NCI-H1105 (cell line): ENCODE measurements at regions not wholly inside any gene's neighbourhood (a gene's known extent, or its start where the extent isn't known, plus 50 kb on each side); places are given as distances from the start of the nearest gene placed in this dataset.
"Not testable (repeated sequence)": the region's sequence is repeated elsewhere in the genome, so short reads cannot be mapped to it uniquely, and the experiment has no call there.

Source experiments
- DNase-seq: peaks from one replicate; lab custom pipeline; 2025; lab: John Stamatoyannopoulos, UW

GRCh38 chr2:35803126-35803525 lies 552.5 kb upstream of the CRIM1 start:
- no peak for DNase-seq

- DNase-seq = no peak
These were observed 560.7 kb upstream of the CRIM1 start for GRCh38 chr2:35794796-35795450.

- no peak for DNase-seq
These were observed 565.3 kb upstream of the CRIM1 start for GRCh38 chr2:35790292-35790691.

DNA sequence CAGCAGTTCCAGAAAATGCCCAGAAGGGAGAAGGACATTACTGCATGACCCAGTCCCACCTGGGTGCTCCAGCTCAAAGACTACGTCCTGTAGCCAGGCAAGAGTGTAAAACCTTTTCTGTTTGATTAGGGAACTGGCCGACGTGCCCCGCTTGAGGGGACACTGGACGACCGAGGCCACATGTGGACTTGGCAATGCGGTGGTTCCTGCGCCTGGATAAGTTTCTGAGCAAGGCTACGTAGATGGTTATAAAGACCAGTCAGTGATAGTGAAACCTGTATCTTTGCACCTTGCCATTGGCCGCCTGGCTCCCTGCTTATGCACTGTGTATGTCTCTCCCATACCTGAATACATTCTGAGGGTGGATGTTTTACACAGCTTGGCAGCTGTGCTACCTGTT lies 567.0 kb upstream of the CRIM1 start:
- no peak for DNase-seq

DNA sequence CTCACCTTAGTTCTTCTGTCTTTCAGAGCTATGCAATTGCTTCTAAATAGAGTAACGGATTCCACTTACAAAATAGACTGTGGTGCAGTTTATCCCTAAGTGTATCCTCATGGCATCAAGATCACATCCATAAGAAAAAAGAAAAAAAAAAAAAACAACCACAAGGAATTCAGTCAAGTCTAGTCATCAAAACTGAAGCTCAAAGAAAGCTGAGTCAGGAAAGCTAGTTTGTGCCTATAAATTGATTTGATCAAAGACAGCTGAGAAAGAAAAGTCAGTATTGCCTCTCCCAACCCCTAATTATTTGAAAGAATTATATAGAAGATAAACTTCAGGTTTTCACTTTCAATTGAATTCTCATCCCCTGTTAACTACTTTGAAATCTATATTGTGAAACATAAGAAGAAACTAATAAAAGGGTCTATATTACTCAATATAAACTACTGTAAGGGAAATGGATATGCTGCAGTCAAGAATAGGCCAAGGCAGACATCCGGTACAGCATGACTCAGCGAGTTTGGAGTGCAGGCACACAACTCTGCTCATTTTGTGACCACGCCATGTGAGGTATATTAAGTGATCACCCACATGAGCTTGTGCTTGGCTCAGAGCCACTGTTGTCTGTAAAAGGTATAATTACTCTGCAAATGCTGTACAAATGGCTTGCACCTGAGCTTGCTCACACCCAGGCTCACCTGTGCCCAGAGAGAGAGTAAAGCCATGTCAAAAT lies 568.1 kb upstream of the CRIM1 start:
- no peak for DNase-seq

GRCh38 chr2:35785564-35785963 lies 570.0 kb upstream of the CRIM1 start:
- no peak for DNase-seq

DNA sequence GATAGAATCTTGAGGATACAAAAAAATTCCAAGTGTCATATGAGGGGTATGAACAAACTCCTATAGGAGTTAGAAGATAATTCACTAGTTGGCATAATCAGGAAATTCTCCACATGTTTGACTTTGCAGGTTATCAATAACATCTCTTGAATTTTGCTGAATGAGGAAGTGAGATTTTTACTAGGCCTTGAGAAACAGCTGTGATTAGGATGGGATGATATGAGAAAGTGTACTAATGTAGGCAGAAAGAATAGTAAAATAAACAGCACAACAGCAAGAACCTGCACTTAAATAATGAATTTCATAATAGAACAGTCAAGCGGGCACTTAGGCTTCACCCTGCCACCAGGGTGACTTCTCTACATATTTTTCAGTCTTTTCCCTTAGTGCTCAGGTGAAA lies 570.8 kb upstream of the CRIM1 start:
- no peak for DNase-seq

- no peak for DNase-seq
These were observed 571.9 kb upstream of the CRIM1 start for GRCh38 chr2:35783723-35784122.

DNA sequence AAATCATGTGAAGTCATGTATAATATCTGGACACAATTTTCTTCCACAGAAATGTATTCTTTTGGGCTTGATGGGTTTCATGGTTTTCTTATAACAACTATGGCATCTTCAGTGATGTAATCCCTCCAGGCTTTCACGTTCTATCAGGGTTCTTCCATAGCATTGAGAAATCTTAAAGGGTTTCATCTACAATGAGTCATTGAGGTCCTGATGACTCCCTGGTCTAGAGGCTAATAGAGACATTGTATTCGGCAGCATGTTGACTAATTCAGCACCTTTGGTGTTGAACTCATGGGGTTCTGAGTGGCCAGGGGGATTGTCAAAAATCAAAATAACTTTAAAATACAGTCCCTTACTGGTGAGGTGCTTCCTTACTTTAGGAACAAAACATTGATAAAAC lies 614.0 kb upstream of the CRIM1 start:
- DNase-seq = no peak

GRCh38 chr2:35731674-35732073 lies 623.9 kb upstream of the CRIM1 start:
- DNase-seq = no peak

DNA sequence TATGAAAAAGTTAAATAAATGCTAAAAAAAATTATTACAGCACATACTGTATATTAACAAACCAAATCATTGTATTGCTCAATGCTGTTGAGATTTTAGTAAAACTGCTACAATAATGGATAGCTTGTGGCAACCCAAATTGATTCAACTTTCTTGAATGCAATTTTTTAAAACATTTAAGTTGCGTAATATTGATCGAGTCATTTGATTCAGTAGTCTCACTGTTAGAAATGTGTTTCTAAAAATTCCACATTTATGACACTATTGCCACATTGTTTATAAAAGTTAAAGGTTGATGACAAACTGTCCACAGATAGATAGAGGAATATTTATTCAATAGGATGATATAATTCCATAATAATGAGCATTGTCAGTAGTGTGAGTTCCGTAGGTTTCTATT lies 640.7 kb upstream of the CRIM1 start:
- DNase-seq = no peak

GRCh38 chr2:35708411-35708923 lies 647.1 kb upstream of the CRIM1 start:
- DNase-seq = no peak

- DNase-seq = no peak
These were observed 667.3 kb upstream of the CRIM1 start for GRCh38 chr2:35688309-35688708.

DNA sequence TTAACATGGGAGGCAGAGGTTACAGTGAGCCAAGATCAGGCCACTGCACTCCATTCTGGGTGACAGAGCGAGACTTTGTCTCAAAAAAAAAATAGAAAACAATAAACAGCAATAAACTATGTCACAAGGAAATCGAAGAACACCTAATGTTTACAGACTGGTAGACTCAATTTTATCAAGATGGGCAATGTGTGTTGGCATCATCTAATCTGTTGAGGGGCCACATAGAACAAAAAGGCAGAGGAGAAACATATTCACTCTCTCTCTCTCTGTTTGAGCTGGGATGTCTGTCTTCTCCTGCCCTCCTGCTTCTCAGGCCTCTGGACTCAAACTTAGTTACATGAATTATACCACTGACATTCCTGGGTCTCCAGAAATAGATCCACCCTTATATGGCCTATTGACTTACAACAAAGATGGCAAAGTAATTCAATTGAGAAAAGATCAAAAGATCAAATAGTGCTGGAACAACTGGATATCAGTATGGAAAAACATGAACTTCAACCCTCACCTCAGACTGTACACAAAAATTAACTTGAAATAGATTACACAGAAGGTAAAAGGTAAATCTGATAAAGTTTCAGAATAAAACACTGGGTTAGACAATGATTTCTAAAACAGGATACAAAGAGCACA lies 703.8 kb upstream of the CRIM1 start:
- no peak for DNase-seq

DNA sequence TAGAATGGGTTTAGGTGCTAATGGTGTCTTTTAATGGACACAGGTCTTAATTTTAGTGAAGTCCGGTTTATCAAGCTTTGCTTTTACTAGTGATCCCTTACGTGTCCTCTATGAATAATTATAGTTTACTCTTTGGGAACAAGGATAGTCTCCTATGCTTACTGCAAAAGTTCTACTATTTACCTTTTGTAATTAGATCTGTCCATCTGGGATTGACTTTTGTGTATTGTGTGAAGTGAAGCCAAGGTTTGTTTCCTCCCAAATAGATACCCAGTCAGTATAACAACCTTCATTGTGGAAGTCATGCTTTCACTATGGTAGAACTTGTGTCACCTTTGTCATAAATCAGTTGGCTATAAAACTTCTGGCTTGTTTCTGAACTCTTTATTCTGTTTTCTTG lies 740.9 kb upstream of the CRIM1 start:
- DNase-seq = no peak

GRCh38 chr2:35606394-35606793 lies 749.2 kb upstream of the CRIM1 start:
- no peak for DNase-seq

- DNase-seq = no peak
These were observed 757.3 kb upstream of the CRIM1 start for GRCh38 chr2:35598310-35598709.

GRCh38 chr2:35591886-35592285 lies 763.7 kb upstream of the CRIM1 start:
- DNase-seq = no peak

DNA sequence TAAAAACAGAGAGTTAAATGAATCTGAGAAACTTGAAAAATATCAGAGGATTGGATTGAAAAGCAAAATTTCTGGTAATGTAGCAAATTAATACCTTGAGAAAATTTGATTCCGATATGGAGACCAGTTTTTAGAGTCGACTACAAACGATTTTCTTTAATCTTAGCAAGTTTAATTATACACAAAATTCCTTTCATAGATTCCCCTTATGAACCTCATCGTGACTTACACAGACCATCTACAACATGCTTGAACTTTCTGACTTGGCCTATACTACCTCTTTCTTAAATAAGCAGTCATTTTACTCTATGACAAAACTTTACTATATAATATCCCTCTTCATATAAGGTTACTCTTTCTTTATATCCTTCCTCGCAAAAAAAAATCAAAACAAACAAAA lies 769.6 kb upstream of the CRIM1 start:
- DNase-seq = no peak

- no peak for DNase-seq
These were observed 772.9 kb upstream of the CRIM1 start for GRCh38 chr2:35582637-35583036.

DNA sequence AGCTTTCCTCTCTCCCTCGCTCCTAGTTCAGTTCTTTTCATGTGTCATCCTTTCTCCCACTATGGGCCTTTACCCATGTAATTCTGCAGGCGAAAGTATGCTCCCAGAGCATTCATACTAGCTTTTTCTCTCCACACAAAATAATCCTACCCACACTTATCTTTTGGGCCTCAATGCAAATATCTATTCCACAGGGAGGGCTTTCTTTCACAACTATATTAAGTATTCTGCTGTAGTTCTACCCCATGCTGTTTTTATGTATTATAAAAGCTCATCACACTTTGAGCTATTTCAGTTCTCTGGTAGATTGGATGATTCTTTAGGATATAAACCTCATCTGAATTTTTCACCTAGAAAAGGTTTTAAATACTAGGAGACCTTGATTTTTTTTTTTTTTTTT lies 774.6 kb upstream of the CRIM1 start:
- no peak for DNase-seq

DNA sequence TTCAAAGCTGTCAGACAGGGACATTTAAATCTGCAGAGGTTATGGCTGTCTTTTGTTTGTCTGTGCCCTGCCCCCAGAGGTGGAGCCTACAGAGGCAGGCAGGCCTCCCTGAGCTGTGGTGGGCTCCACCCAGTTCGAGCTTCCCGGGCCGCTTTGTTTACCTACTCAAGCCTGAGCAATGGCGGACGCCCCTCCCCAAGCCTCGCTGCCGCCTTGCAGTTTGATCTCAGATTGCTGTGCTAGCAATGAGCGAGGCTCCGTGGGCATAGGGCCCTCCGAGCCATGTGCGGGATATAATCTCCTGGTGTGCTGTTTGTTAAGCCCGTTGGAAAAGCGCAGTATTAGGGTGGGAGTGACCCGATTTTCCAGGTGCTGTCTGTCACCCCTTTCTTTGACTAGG lies 787.0 kb upstream of the CRIM1 start:
- not testable (repeated sequence) for DNase-seq

- DNase-seq = no peak
These were observed 793.1 kb upstream of the CRIM1 start for GRCh38 chr2:35562488-35562887.
